H1 (cell line): ENCODE measurements at regions not wholly inside any gene's neighbourhood (a gene's known extent, or its start where the extent isn't known, plus 50 kb on each side); places are given as distances from the start of the nearest gene placed in this dataset.
"Not testable (repeated sequence)": the region's sequence is repeated elsewhere in the genome, so short reads cannot be mapped to it uniquely, and the experiment has no call there.

Experiments used
- CTCF ChIA-PET: fragments of 300-600 bp; sonication (Branson Sonifier 250); formaldehyde crosslinking; loops from one replicate; lab custom pipeline; 2021; ENCODE audit not compliant: partially characterized antibody; lab: Charles Lee
- POLR2A ChIA-PET: fragments of 300-600 bp; sonication (Branson Sonifier 250); formaldehyde crosslinking; loops from one replicate; lab custom pipeline; 2021; ENCODE audit warnings: inconsistent platforms; ENCODE audit not compliant: partially characterized antibody; lab: Charles Lee
- DNase-seq, 2 experiments: peaks; one replicate each; pipeline versions ENCODE4 v3.0.0 to v3.0.0-alpha.2; 2010 to 2022; ENCODE audit warnings: low spot score in 2 of 2, low read depth in 1 of 2, mixed read lengths in 1 of 2
- FAIRE-seq: peaks from 2 replicates; lab custom pipeline; 2011; peaks lifted over from hg19 to GRCh38; lab: Jason Lieb, UNC
- H2AFZ ChIP-seq: 2 replicates; pipeline ENCODE4 v1.8.1; 2012; ENCODE audit warnings: low read length, inconsistent platforms
- H2AK5ac ChIP-seq: 2 replicates; pipeline ENCODE4 v1.6.1; 2013; ENCODE audit warnings: low read depth, low read length
- H2BK120ac ChIP-seq: replicated peaks from 2 replicates; pipeline ENCODE3; 2013; ENCODE audit warnings: low read depth, low read length, inconsistent platforms
- H2BK12ac ChIP-seq: 2 replicates; pipeline ENCODE4 v1.6.1; 2013; ENCODE audit warnings: low read depth, low read length
- H2BK15ac ChIP-seq: 2 replicates; pipeline ENCODE4 v1.6.1; 2013; ENCODE audit warnings: low read length
- H2BK20ac ChIP-seq: 2 replicates; pipeline ENCODE4 v1.6.1; 2013; ENCODE audit warnings: low read length
- H2BK5ac ChIP-seq: 2 replicates; pipeline ENCODE4 v1.6.1; 2013; ENCODE audit warnings: low read depth, low read length
- H3K14ac ChIP-seq: 2 replicates; pipeline ENCODE4 v1.6.1; 2013; ENCODE audit warnings: inconsistent platforms; ENCODE audit not compliant: insufficient read length
- H3K18ac ChIP-seq: 2 replicates; pipeline ENCODE4 v1.6.1; 2013; ENCODE audit warnings: low read length; ENCODE audit errors: extremely low read depth
- H3K23ac ChIP-seq: 2 replicates; pipeline ENCODE4 v1.6.1; 2013; ENCODE audit warnings: inconsistent platforms; ENCODE audit not compliant: insufficient read length
- H3K23me2 ChIP-seq: 2 replicates; pipeline ENCODE4 v1.6.1; 2013; ENCODE audit warnings: low read depth, low read length
- H3K27ac ChIP-seq: 2 replicates; pipeline ENCODE4 v1.6.1; 2011; ENCODE audit warnings: low read depth, low read length, inconsistent platforms
- H3K27me3 ChIP-seq, 4 experiments: replicated peaks in 1 of 4; 1 replicate in 1 of 4; 2 replicates in 3 of 4; pipeline versions ENCODE4 v1.6.1 to v1.8.1; 2011 to 2013; ENCODE audit warnings: low read length in 3 of 4, mild to moderate bottlenecking in 3 of 4, inconsistent platforms in 2 of 4, mixed read lengths in 2 of 4, moderate library complexity in 1 of 4; ENCODE audit not compliant: control insufficient read depth in 3 of 4, insufficient read depth in 3 of 4; ENCODE audit errors: extremely low read depth in 1 of 4
- H3K36me3 ChIP-seq, 4 experiments: 2 replicates each; pipeline versions ENCODE4 v1.6.1 to v1.8.1; 2011 to 2013; ENCODE audit warnings: mild to moderate bottlenecking in 4 of 4, low read length in 3 of 4, moderate library complexity in 2 of 4, control low read depth in 1 of 4, inconsistent platforms in 1 of 4; ENCODE audit not compliant: insufficient read depth in 4 of 4, control insufficient read depth in 2 of 4
- H3K4ac ChIP-seq: replicated peaks from 2 replicates; pipeline ENCODE3; 2013; ENCODE audit warnings: low read length, low read depth, mixed read lengths, inconsistent platforms; ENCODE audit not compliant: insufficient read length
- H3K4me1 ChIP-seq, 4 experiments: replicated peaks in 1 of 4; 1 replicate in 1 of 4; 2 replicates in 3 of 4; pipeline versions ENCODE4 v1.6.1 to v1.8.1; 2011 to 2013; ENCODE audit warnings: low read length in 3 of 4, inconsistent platforms in 2 of 4, mixed read lengths in 1 of 4; ENCODE audit not compliant: insufficient read depth in 4 of 4, control insufficient read depth in 3 of 4
- H3K4me2 ChIP-seq, 2 experiments: 2 replicates each; pipeline versions ENCODE4 v1.6.1 to v1.8.1; 2011 to 2013; ENCODE audit warnings: low read depth in 2 of 2, low read length in 2 of 2, control low read depth in 1 of 2, inconsistent platforms in 1 of 2, mild to moderate bottlenecking in 1 of 2; ENCODE audit not compliant: insufficient read depth in 1 of 2
- H3K4me3 ChIP-seq, 4 experiments: fragments of 200-600, 300-600 bp in 1 of 4; sonication (generic), shearing (Covaris generic), sonication (Bioruptor Twin) in 1 of 4; 2 replicates each; pipeline versions ENCODE4 v1.5.1 to v1.8.1; 2011 to 2016; ENCODE audit warnings: low read length in 4 of 4, low read depth in 3 of 4, control low read depth in 2 of 4, inconsistent platforms in 2 of 4, mild to moderate bottlenecking in 2 of 4, mixed read lengths in 1 of 4, moderate library complexity in 1 of 4; ENCODE audit not compliant: insufficient read depth in 2 of 4; ENCODE audit errors: extremely low read depth in 1 of 4
- H3K56ac ChIP-seq: replicated peaks from 2 replicates; pipeline ENCODE3; 2013; ENCODE audit warnings: low read depth, mild to moderate bottlenecking, mixed read lengths, low read length, inconsistent platforms; ENCODE audit not compliant: insufficient read length
- H3K79me1 ChIP-seq: 2 replicates; pipeline ENCODE4 v1.6.1; 2013; ENCODE audit warnings: low read depth, low read length, control low read depth
- H3K79me2 ChIP-seq, 2 experiments: 2 replicates each; pipeline versions ENCODE4 v1.6.1 to v1.8.1; 2012 to 2013; ENCODE audit warnings: low read length in 2 of 2, mild to moderate bottlenecking in 2 of 2, inconsistent platforms in 1 of 2; ENCODE audit not compliant: insufficient read depth in 2 of 2, control insufficient read depth in 1 of 2
- H3K9ac ChIP-seq, 4 experiments: replicated peaks in 1 of 4; 1 replicate in 1 of 4; 2 replicates in 3 of 4; pipeline versions ENCODE4 v1.6.1 to v1.8.1; 2011 to 2013; ENCODE audit warnings: low read depth in 3 of 4, low read length in 3 of 4, control low read depth in 2 of 4, mild to moderate bottlenecking in 2 of 4, moderate library complexity in 2 of 4, inconsistent platforms in 1 of 4; ENCODE audit errors: extremely low read depth in 1 of 4
- H3K9me3 ChIP-seq, 2 experiments: 2 replicates each; pipeline versions ENCODE4 v1.6.1 to v1.8.1; 2012 to 2013; ENCODE audit warnings: mild to moderate bottlenecking in 2 of 2, moderate library complexity in 2 of 2, control low read depth in 1 of 2, inconsistent platforms in 1 of 2, low read depth in 1 of 2, low read length in 1 of 2, mixed read lengths in 1 of 2; ENCODE audit not compliant: insufficient read depth in 2 of 2
- H4K20me1 ChIP-seq, 2 experiments: replicated peaks in 1 of 2; 2 replicates each; pipeline versions ENCODE3 to v1.8.1; 2011 to 2013; ENCODE audit warnings: inconsistent platforms in 2 of 2, low read length in 2 of 2, mild to moderate bottlenecking in 1 of 2; ENCODE audit not compliant: insufficient read depth in 2 of 2, control insufficient read depth in 1 of 2
- H4K5ac ChIP-seq: 2 replicates; pipeline ENCODE4 v1.6.1; 2013; ENCODE audit warnings: low read length, low read depth, mixed read lengths, inconsistent platforms; ENCODE audit not compliant: insufficient read length
- H4K8ac ChIP-seq: 2 replicates; pipeline ENCODE4 v1.8.0; 2013; ENCODE audit warnings: mild to moderate bottlenecking, moderate library complexity, low read length, inconsistent platforms; ENCODE audit not compliant: insufficient read depth; ENCODE audit errors: extremely low read depth
- H4K91ac ChIP-seq: replicated peaks from 2 replicates; pipeline ENCODE3; 2013; ENCODE audit warnings: low read length, mixed read lengths, inconsistent platforms; ENCODE audit not compliant: insufficient read length
- WGBS, 2 experiments: shearing (Covaris generic) in 1 of 2; methylation state at CpG; one replicate each; pipeline versions ENCODE4 v1.1.6 to v1.1.7; 2013 to 2015; ENCODE audit warnings: low lambda C conversion rate in 2 of 2, mixed read lengths in 2 of 2, inconsistent platforms in 1 of 2, low coverage in 1 of 2, missing lambda C conversion rate in 1 of 2; ENCODE audit not compliant: insufficient replicate concordance in 2 of 2, insufficient coverage in 1 of 2, insufficient read length in 1 of 2; ENCODE audit errors: extremely low coverage in 1 of 2, missing lambda C conversion rate in 1 of 2; 5-methylcytosine and 5-hydroxymethylcytosine counted together

GRCh38 chr3:65120156-65120555, 432.4 kb upstream of the ADAMTS9 start:
- H4K91ac ChIP-seq, H3K27ac ChIP-seq, H3K4ac ChIP-seq, H3K18ac ChIP-seq, H4K8ac ChIP-seq, H2BK15ac ChIP-seq, H3K23ac ChIP-seq, CTCF ChIA-PET, H3K4me3 ChIP-seq, H2AK5ac ChIP-seq, DNase-seq, H3K4me2 ChIP-seq, H2BK20ac ChIP-seq, H3K4me1 ChIP-seq, FAIRE-seq, H3K36me3 ChIP-seq, H2BK120ac ChIP-seq, H3K27me3 ChIP-seq, H3K79me2 ChIP-seq, H3K56ac ChIP-seq, H2AFZ ChIP-seq, H4K20me1 ChIP-seq, H3K23me2 ChIP-seq, H3K9ac ChIP-seq, H3K79me1 ChIP-seq, H3K14ac ChIP-seq, H2BK12ac ChIP-seq, H2BK5ac ChIP-seq, POLR2A ChIA-PET, H4K5ac ChIP-seq: not testable (repeated sequence)
- H3K9me3 ChIP-seq, result peaks cover 15 to 19% of the 10 kb centered on the region in 2 experiments
- 93% methylated on average over 13 of the region's 13 CpGs; no CpG with 5 or more reads in 1 of the 2 experiments for WGBS, 2 experiments
